ENCODE measurements at regions not wholly inside any gene's neighbourhood (a gene's known extent, or its start where the extent isn't known, plus 50 kb on each side); places are given as distances from the start of the nearest gene placed in this dataset.

GRCh38 chr9:14524873-14525515, 168.2 kb downstream of the ZDHHC21 start:
- TF ChIP-seq CTCF (IDR thresholded peaks at IDR 0.05; ENCODE audit: low read length), result no peak
- no peak for TF ChIP-seq EZH2 (IDR thresholded peaks at IDR 0.05; ENCODE audit: borderline replicate concordance, low read length)
